K562 (cell line): ENCODE measurements at regions not wholly inside any gene's neighbourhood (a gene's known extent, or its start where the extent isn't known, plus 50 kb on each side); places are given as distances from the start of the nearest gene placed in this dataset.

Source experiments
- BRF1 ChIP-seq: IDR thresholded peaks from 3 replicates; pipeline ENCODE4 v1.6.1; 2011; ENCODE audit warnings: borderline replicate concordance, mild to moderate bottlenecking; ENCODE audit not compliant: insufficient read length; ENCODE audit errors: extremely low read depth
- CREB1 ChIP-seq, 2 experiments: sonication (generic) in 1 of 2; formaldehyde crosslinking in 1 of 2; IDR thresholded peaks; 2 replicates each; pipeline versions ENCODE4 v1.6.1 to v1.8.0; 2012 to 2022; ENCODE audit warnings: inconsistent platforms in 1 of 2, mild to moderate bottlenecking in 1 of 2, missing genetic modification reagents in 1 of 2, moderate library complexity in 1 of 2
- DIDO1 ChIP-seq: fragments of 450-650 bp; IDR thresholded peaks from 2 replicates; pipeline ENCODE4 v1.6.1; 2016; ENCODE audit warnings: low read depth, missing biosample characterization, missing genetic modification characterization
- ETV5 ChIP-seq: sonication (generic); formaldehyde crosslinking; IDR thresholded peaks from 2 replicates; pipeline ENCODE4 v1.4.0; 2020; ENCODE audit warnings: low read depth, mild to moderate bottlenecking, missing genetic modification reagents
- HBP1 ChIP-seq: fragments of 450-650 bp; formaldehyde crosslinking; IDR thresholded peaks from 2 replicates; pipeline ENCODE4 v1.4.0; 2022; ENCODE audit warnings: missing genetic modification characterization
- HDAC3 ChIP-seq: fragments of 450-650 bp; IDR thresholded peaks from 2 replicates; pipeline ENCODE4 v1.6.1; 2018; ENCODE audit warnings: borderline replicate concordance, mild to moderate bottlenecking, moderate library complexity; ENCODE audit not compliant: partially characterized antibody
- NELFE ChIP-seq: IDR thresholded peaks from 2 replicates; pipeline ENCODE4 v1.6.1; 2011; ENCODE audit warnings: mild to moderate bottlenecking; ENCODE audit not compliant: insufficient read depth, insufficient read length
- NFYB ChIP-seq: IDR thresholded peaks from 2 replicates; pipeline ENCODE4 v1.6.1; 2011; ENCODE audit warnings: mild to moderate bottlenecking, moderate library complexity; ENCODE audit not compliant: insufficient read length; ENCODE audit errors: extremely low read depth
- NR2C1 ChIP-seq, 2 experiments: fragments of 450-650 bp; IDR thresholded peaks; 2 replicates each; pipeline ENCODE4 v1.6.1; 2017; ENCODE audit warnings: mild to moderate bottlenecking in 2 of 2, antibody characterized with exemption in 1 of 2, inconsistent platforms in 1 of 2, missing compliant biosample characterization in 1 of 2, missing genetic modification characterization in 1 of 2
- NR2F6 ChIP-seq: fragments of 450-650 bp; formaldehyde crosslinking; IDR thresholded peaks from 2 replicates; pipeline ENCODE4 v1.4.0; 2020; ENCODE audit warnings: mild to moderate bottlenecking
- PRPF4 ChIP-seq: fragments of 200-400 bp; formaldehyde crosslinking; IDR thresholded peaks from one replicate; pipeline ENCODE4 v1.6.1; 2017; ENCODE audit warnings: low read length, low read depth, mild to moderate bottlenecking; ENCODE audit not compliant: insufficient read depth, poor library complexity, severe bottlenecking
- SPI1 ChIP-seq: IDR thresholded peaks from 2 replicates; pipeline ENCODE4 v1.6.1; 2011; ENCODE audit warnings: low read depth, low read length, control low read depth, borderline replicate concordance
- TARDBP ChIP-seq: fragments of 450-650 bp; IDR thresholded peaks from 2 replicates; pipeline ENCODE4 v1.6.1; 2016
- TBP ChIP-seq: optimal IDR thresholded peaks from 2 replicates; pipeline ENCODE3; 2011; ENCODE audit warnings: low read depth, low read length, improper control_type of control experiment
- ZBED1 ChIP-seq: IDR thresholded peaks from 2 replicates; pipeline ENCODE4 v1.6.1; 2014
- ZEB2 ChIP-seq: fragments of 450-650 bp; IDR thresholded peaks from 2 replicates; pipeline ENCODE4 v1.6.1; 2016
- ZNF121 ChIP-seq: sonication (generic); formaldehyde crosslinking; conservative IDR thresholded peaks from 2 replicates; pipeline ENCODE4 v1.8.0; 2022; ENCODE audit warnings: missing genetic modification reagents
- ZNF224 ChIP-seq: sonication (generic); formaldehyde crosslinking; IDR thresholded peaks from 2 replicates; pipeline ENCODE4 v1.8.0; 2022; ENCODE audit warnings: mild to moderate bottlenecking, missing genetic modification reagents
- TF ChIP-seq, protein P1 (sequence below): sonication (generic); formaldehyde crosslinking; IDR thresholded peaks from 2 replicates; pipeline ENCODE4 v1.8.0; 2023; ENCODE audit warnings: missing genetic modification reagents, mild to moderate bottlenecking, borderline replicate concordance
- TF ChIP-seq, protein P2 (sequence below): fragments of 200-800 bp; sonication (Bioruptor generic); IDR thresholded peaks from 2 replicates; pipeline ENCODE4 v1.6.1; 2017; ENCODE audit warnings: missing genetic modification characterization, missing compliant biosample characterization

DNA sequence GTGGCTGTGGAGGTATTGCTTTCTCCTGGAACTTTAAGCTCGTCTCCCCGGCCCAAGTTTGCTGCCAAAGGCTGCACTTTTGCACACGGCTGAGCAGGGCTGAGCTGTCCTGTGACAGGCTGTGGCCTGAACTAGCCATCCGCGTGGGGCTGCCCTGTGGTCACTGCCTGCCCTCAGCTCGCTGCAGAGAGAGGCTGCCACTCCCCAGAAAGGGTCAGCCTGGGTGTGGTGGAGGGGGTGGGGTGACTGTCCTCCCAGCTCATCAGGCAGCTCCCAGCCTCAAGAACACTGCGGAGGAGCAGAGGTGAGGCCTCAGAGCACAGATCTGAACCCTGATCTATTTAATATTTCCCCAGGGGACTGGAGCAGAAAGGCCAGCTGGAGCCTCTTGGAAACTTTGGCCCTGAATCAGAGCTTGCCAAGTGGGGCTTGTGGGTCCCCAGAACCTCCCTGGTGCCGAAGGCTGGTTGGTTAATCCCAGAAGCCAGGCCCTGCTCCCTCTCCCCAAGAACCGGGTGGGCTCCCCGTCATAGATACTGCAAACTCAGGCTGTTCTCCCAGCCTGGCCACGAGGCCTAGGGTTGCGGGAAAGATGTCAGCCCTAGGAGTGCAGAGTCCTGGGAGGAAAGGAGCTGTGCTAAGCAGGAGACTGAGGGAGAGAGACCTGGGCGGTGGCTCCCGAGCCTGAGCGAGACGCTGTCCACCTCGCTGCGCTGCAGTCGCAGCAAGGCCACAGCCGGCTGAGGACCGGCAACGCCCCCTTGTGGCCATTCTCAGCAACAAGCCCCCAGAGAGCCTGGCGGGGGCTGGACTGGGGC, 125.1 kb upstream of the IPO9 start (continued):
- TF ChIP-seq, protein P1, sequence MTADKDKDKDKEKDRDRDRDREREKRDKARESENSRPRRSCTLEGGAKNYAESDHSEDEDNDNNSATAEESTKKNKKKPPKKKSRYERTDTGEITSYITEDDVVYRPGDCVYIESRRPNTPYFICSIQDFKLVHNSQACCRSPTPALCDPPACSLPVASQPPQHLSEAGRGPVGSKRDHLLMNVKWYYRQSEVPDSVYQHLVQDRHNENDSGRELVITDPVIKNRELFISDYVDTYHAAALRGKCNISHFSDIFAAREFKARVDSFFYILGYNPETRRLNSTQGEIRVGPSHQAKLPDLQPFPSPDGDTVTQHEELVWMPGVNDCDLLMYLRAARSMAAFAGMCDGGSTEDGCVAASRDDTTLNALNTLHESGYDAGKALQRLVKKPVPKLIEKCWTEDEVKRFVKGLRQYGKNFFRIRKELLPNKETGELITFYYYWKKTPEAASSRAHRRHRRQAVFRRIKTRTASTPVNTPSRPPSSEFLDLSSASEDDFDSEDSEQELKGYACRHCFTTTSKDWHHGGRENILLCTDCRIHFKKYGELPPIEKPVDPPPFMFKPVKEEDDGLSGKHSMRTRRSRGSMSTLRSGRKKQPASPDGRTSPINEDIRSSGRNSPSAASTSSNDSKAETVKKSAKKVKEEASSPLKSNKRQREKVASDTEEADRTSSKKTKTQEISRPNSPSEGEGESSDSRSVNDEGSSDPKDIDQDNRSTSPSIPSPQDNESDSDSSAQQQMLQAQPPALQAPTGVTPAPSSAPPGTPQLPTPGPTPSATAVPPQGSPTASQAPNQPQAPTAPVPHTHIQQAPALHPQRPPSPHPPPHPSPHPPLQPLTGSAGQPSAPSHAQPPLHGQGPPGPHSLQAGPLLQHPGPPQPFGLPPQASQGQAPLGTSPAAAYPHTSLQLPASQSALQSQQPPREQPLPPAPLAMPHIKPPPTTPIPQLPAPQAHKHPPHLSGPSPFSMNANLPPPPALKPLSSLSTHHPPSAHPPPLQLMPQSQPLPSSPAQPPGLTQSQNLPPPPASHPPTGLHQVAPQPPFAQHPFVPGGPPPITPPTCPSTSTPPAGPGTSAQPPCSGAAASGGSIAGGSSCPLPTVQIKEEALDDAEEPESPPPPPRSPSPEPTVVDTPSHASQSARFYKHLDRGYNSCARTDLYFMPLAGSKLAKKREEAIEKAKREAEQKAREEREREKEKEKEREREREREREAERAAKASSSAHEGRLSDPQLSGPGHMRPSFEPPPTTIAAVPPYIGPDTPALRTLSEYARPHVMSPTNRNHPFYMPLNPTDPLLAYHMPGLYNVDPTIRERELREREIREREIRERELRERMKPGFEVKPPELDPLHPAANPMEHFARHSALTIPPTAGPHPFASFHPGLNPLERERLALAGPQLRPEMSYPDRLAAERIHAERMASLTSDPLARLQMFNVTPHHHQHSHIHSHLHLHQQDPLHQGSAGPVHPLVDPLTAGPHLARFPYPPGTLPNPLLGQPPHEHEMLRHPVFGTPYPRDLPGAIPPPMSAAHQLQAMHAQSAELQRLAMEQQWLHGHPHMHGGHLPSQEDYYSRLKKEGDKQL (CRISPR knock-in tag): no peak
- TF ChIP-seq ZEB2 (0 out of 2 replicates have a peak, but pooled peaks have one; percentile 18), PRPF4 (no peak), ZNF224 (no peak), NELFE (no peak), ZBED1 (peak; percentile 73; the same call in 1 of the 2 replicates), TBP (no peak), NR2F6 (0 out of 2 replicates have a peak, but pooled peaks have one; percentile 58), HDAC3 (no peak), BRF1 (no peak), CREB1 (IDR thresholded peaks at IDR 0.05) (no peak), CREB1 (CRISPR knock-in tag; IDR thresholded peaks at IDR 0.05) (no peak), SPI1 (no peak), ZNF121 (CRISPR knock-in tag) (0 out of 2 replicates have a peak, but pooled peaks have one; percentile 24), NR2C1 (IDR thresholded peaks at IDR 0.05) (no peak), NR2C1 (tag; IDR thresholded peaks at IDR 0.05) (no peak; the same call in 1 of the 2 replicates), TARDBP (peak; percentile 81; the same call in 1 of the 2 replicates), NFYB (no peak), HBP1 (peak; percentile 27; the same call in 1 of the 2 replicates), ETV5 (no peak; the same call in none of the 2 replicates), DIDO1 (tag) (no peak)
- TF ChIP-seq, protein P2, sequence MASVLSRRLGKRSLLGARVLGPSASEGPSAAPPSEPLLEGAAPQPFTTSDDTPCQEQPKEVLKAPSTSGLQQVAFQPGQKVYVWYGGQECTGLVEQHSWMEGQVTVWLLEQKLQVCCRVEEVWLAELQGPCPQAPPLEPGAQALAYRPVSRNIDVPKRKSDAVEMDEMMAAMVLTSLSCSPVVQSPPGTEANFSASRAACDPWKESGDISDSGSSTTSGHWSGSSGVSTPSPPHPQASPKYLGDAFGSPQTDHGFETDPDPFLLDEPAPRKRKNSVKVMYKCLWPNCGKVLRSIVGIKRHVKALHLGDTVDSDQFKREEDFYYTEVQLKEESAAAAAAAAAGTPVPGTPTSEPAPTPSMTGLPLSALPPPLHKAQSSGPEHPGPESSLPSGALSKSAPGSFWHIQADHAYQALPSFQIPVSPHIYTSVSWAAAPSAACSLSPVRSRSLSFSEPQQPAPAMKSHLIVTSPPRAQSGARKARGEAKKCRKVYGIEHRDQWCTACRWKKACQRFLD (CRISPR knock-in tag): peak; percentile 75; the same call in 1 of the 2 replicates
